Loucy (cell line): ENCODE measurements at regions not wholly inside any gene's neighbourhood (a gene's known extent, or its start where the extent isn't known, plus 50 kb on each side); places are given as distances from the start of the nearest gene placed in this dataset.

Experiments used
- CTCF ChIP-seq: fragments of 200-600 bp; sonication (generic); conservative IDR thresholded peaks from 2 replicates; pipeline ENCODE4 v1.5.1; 2014; ENCODE audit warnings: mild to moderate bottlenecking, antibody characterized with exemption, low read length
- EZH2phosphoT487 ChIP-seq: fragments of 200-600 bp; IDR thresholded peaks from 2 replicates; pipeline ENCODE4 v1.6.1; 2018; ENCODE audit warnings: antibody characterized with exemption, mild to moderate bottlenecking, moderate library complexity, borderline replicate concordance

GRCh38 chr7:54858008-54858692 lies 99.1 kb upstream of the SEC61G start:
- TF ChIP-seq CTCF, result no peak
- TF ChIP-seq EZH2phosphoT487, result no peak
